Choroid plexus epithelial cell (primary cell): ENCODE measurements at regions not wholly inside any gene's neighbourhood (a gene's known extent, or its start where the extent isn't known, plus 50 kb on each side); places are given as distances from the start of the nearest gene placed in this dataset.

Experiments
- DNase-seq: peaks from one replicate; pipeline ENCODE4 v3.0.0-alpha.2; 2010; ENCODE audit warnings: low read depth
- H3K4me3 ChIP-seq: 2 replicates; pipeline ENCODE4 v1.5.1; 2011; ENCODE audit warnings: low read depth, mild to moderate bottlenecking, control low read depth, low read length, moderate library complexity
- TF ChIP-seq, protein P1 (sequence below): conservative IDR thresholded peaks from 2 replicates; pipeline ENCODE4 v1.5.1; 2011; ENCODE audit warnings: low read depth, mild to moderate bottlenecking, control low read depth, inconsistent platforms, low read length, moderate library complexity

DNA sequence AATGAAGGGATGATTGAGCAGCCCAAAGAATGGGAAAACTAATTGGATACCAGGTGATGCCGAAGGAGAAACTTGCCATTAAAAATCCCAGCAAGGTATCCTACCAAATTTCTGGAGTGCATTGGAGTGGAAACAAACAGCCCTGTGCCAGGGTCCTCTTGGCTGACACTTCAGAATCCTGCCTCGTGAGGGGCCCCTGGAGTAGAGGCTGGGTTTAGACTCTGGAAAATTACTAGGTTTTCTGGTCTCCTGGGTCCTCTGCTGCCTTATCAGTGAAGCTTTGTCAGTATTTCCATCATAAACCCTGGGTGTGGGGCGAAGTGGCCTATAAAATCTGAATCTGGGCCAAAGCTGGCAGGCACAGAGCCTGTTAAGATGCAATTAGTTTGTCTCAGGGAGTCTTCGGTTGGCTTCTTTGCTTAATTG lies 289.2 kb upstream of the USP24 start:
- TF ChIP-seq, protein P1, sequence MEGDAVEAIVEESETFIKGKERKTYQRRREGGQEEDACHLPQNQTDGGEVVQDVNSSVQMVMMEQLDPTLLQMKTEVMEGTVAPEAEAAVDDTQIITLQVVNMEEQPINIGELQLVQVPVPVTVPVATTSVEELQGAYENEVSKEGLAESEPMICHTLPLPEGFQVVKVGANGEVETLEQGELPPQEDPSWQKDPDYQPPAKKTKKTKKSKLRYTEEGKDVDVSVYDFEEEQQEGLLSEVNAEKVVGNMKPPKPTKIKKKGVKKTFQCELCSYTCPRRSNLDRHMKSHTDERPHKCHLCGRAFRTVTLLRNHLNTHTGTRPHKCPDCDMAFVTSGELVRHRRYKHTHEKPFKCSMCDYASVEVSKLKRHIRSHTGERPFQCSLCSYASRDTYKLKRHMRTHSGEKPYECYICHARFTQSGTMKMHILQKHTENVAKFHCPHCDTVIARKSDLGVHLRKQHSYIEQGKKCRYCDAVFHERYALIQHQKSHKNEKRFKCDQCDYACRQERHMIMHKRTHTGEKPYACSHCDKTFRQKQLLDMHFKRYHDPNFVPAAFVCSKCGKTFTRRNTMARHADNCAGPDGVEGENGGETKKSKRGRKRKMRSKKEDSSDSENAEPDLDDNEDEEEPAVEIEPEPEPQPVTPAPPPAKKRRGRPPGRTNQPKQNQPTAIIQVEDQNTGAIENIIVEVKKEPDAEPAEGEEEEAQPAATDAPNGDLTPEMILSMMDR: no peak
- H3K4me3 ChIP-seq: no peak overlapping the region
- no peak for DNase-seq

DNA sequence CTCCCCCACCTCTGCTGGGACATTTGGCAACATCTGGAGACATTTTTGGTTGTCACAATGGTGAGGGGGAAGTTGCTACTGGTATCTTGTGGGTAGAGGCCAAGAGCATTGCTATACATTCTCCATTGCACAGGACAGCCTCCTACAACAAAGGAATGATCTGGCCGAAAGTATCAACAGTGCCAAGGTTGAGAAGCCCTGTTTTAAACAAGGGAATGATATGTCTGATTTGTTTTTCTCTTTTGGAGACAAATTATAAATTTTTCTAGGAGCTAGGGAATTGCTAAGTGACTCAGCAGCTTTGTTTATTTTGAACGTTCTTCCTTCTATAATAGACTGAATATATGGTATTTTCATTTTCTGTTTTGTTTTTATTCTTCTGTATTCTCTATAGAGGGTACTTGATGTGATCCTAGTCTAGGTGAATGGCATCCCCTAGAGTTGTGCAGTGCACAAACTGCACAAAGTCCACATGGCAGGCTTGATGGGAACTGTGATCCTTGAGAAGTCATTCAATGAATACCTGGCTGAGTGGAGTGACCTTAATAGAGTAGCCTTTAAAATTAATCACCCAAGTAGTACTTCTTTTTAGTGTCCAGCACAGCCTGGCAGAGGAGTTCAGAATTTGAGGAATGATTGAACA lies 288.6 kb upstream of the USP24 start:
- H3K4me3 ChIP-seq: no peak overlapping the region
- TF ChIP-seq, protein P1: no peak
- peak; percentile 12 for DNase-seq

DNA sequence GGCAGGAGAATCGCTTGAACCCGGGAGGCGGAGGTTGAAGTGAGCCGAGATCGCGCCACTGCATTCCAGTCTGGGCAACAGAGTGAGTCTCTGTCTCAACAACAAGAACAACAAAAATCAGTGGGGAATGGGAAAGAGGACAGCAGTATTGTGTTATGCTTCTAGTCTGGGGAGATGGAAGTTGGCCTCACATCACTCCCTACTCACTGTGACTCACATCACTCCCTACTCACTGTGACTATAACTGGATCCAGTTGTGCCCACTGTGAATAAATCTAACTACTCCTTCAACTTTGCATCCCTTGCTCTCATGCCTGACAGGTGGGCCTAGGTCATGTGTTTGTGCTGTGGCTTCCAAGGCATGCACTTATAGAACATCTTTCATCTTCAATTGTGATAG lies 285.4 kb upstream of the USP24 start:
- DNase-seq: no peak
- TF ChIP-seq, protein P1: no peak
- no peak overlapping the region for H3K4me3 ChIP-seq

DNA sequence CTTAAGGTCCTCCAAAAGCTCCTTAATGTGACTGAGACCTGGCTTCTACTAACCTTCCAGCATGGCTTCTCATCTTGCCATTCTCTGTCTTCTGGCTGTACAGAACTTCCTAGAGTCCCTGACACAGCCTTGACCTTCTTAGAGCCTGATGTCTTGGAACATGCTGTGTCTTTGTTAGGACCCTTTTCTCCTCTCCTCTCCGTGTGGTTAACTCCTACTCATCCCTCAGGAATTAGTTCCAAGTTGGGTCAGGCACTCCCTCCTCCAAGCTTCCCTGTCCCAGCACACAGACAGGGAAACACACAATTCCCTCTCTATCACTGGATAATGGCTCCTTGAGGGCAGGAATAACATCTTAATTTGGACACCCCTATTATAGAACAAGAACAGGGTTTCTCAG lies 275.4 kb upstream of the USP24 start:
- TF ChIP-seq, protein P1: no peak
- no peak overlapping the region for H3K4me3 ChIP-seq
- no peak for DNase-seq

DNA sequence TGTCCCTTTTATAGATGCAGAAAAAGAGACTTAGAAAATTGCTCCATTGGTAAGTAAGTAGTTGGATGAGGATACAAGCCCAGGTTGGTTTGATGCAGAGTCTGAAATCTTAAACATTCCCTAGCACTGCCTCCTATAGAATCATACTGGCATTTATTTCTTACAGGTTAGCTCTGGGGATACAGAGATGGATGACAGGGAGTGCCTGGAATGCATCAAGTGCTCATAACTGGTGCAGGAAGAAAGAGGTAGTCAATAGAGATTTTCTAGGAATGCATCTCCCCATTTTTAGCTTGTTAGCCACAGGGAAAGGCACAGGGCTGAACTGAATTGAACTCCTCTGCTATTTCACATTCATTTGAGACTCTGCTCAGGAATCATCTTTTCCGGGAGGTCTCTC lies 269.0 kb upstream of the USP24 start:
- TF ChIP-seq, protein P1: no peak
- DNase-seq: no peak

DNA sequence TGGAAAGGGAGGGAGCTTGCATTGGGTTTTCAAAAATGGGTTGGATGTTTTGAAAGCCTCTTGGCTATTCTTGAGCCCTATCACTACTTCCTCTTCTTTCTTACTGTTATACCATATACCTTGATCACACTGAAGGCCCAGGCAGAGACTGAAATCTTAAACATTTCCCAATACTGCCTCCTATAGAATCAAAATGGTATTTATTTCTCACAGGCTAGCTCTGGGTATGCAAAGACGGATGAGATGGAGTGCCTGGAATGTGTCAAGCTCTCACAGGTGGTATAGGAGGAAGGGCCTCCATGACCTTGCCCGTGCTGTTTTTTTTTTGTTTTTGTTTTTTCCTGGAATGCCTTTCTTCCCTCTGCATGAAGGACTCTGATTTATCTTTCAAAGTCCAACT lies 268.4 kb upstream of the USP24 start:
- TF ChIP-seq, protein P1: peak; percentile 3
- no peak for DNase-seq
- H3K4me3 ChIP-seq: no peak overlapping the region

More for the DNA sequence above, 269.0 kb upstream of the USP24 start:
- no peak overlapping the region for H3K4me3 ChIP-seq

DNA sequence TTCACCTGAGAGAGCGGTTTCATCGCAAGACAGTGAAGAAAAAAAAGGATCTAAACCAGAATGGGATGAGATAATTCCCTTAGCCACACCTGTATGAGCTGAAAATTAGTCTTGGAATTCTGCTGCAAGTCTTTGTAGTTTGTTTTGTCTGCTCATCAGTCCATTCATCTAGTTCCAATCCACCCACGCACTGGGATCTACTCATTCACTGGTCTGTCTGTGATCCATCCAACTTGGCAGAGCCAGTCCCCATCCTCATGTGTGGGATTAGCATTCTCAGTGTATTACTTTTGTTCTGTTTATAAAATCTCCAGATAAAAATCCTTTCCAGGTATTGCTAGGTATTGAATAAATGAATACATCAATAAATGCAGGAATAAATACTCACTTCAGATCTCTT lies 266.5 kb upstream of the USP24 start:
- DNase-seq: no peak
- H3K4me3 ChIP-seq: no peak overlapping the region
- TF ChIP-seq, protein P1: no peak
